RCC 7860 (cell line): ENCODE measurements at regions not wholly inside any gene's neighbourhood (a gene's known extent, or its start where the extent isn't known, plus 50 kb on each side); places are given as distances from the start of the nearest gene placed in this dataset.

Experiments used
- DNase-seq: peaks from one replicate; pipeline ENCODE4 v3.0.0-alpha.2; 2015; ENCODE audit warnings: low spot score
- FAIRE-seq: peaks from 2 replicates; lab custom pipeline; 2012; peaks lifted over from hg19 to GRCh38; lab: Jason Lieb, UNC

DNA sequence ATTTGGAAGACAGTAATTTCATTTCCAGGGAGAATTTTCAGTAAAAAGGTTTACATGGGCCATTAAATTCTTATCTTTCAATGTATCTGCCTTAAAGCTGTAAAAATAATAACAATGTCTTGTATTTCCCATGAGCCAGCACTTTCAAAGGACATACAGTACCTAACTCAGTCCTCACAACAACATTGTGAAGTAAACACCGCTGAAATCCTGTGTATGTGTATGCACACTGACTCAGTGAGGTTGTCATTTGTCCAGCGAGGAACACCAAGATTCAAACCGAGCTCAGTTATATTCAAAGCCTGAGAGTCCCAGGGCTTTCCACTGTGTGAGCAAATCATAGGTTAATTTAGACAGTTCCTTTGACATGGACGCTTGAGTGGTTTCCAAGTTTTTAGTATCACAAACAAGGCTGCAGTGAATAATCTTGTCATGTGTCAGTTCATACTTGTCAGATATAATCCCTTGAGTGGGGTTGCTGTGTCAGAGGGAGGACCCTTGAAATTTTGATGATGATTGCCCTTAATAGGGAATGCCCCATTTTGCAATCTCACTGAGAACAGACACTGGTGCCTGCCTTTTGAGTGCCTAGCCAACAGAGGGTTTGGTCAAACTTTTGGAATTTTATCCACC is 50.0 kb upstream of the SLC22A23 start:
- no peak for DNase-seq
- no peak for FAIRE-seq
